Uterus (tissue), 3 donors: ENCODE measurements at regions not wholly inside any gene's neighbourhood (a gene's known extent, or its start where the extent isn't known, plus 50 kb on each side); places are given as distances from the start of the nearest gene placed in this dataset.

Experiments
- DNase-seq, 2 donors: peaks; one replicate each; pipeline ENCODE4 v3.0.0-alpha.2; 2019 to 2020
- H3K27ac ChIP-seq, 2 donors: fragments of 200-600 bp; sonication (generic); 1 replicate in 1 of 2; 2 replicates in 1 of 2; pipeline ENCODE4 v1.5.1; 2016 to 2018
- H3K27me3 ChIP-seq, 2 donors: fragments of 200-600 bp; sonication (generic); one replicate each; pipeline ENCODE4 v1.5.1; 2018 to 2019; ENCODE audit warnings: control low read depth in 1 of 2
- H3K36me3 ChIP-seq, 2 donors: fragments of 200-600 bp; sonication (generic); one replicate each; pipeline ENCODE4 v1.5.1; 2019; ENCODE audit warnings: control low read depth in 1 of 2
- H3K4me1 ChIP-seq, 2 donors: fragments of 200-600 bp; sonication (generic); one replicate each; pipeline ENCODE4 v1.5.1; 2018 to 2019; ENCODE audit warnings: control low read depth in 1 of 2
- H3K4me3 ChIP-seq, 2 donors: fragments of 200-600 bp; sonication (generic); 1 replicate in 1 of 2; 2 replicates in 1 of 2; pipeline ENCODE4 v1.5.1; 2018 to 2019; ENCODE audit warnings: mild to moderate bottlenecking in 1 of 2
- H3K9me3 ChIP-seq, 2 donors: fragments of 200-600 bp; sonication (generic); one replicate each; pipeline ENCODE4 v1.5.1; 2019; ENCODE audit warnings: control low read depth in 1 of 2
- POLR2A ChIP-seq, 2 donors: fragments of 450-650 bp; IDR thresholded peaks; one replicate each; pipeline ENCODE4 v1.6.1; 2016; ENCODE audit warnings: antibody characterized with exemption in 2 of 2, mild to moderate bottlenecking in 1 of 2, moderate library complexity in 1 of 2
- intact Hi-C: fragments of 100-400 bp; cut with DNase I; formaldehyde crosslinking; loops from one replicate; pipeline ENCODE4 v1.15.1; 2023; ENCODE audit warnings: low total_unique reads
- TF ChIP-seq, protein P1 (sequence below), 4 experiments: fragments of 200-600 bp in 2 of 4; fragments of 450-650 bp in 2 of 4; sonication (generic) in 2 of 4; IDR thresholded peaks; one replicate each; pipeline ENCODE4 v1.5.1; 2016 to 2019; ENCODE audit warnings: antibody characterized with exemption in 4 of 4, mild to moderate bottlenecking in 2 of 4, moderate library complexity in 1 of 4
- donor health status: DM: yes; HTN: yes; CAD: no.

DNA sequence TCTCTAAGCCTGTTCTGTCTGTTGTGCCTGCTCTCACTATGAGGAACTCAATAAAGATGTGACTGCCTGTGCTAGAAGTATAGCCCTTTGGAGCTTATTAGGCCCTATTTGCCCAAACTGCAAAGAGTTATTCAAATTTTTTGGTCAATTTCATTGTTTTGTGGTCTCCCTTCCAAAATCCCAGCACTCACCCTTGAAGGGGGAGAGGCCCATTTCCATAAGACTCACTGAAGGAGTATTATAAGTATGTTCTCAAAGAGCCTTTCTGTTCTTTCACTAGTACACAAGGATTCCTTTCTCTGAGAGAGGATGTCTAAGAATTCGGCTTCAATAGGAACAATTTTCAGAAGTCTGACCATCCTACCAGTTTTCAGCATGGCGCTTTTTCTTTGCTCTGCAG, 641.9 kb upstream of the REG3G start:
- Histone ChIP-seq H3K27me3 (no peaks in the 10 kb centered on the region), H3K27ac (no peak overlapping the region), H3K9me3 (no peaks in the 10 kb centered on the region), H3K4me1 (no peaks in the 10 kb centered on the region), H3K36me3 (no peaks in the 10 kb centered on the region), H3K4me3 (no peak overlapping the region)
- no peak for DNase-seq
- no peak for TF ChIP-seq POLR2A (IDR thresholded peaks at IDR 0.05)
- TF ChIP-seq, protein P1, sequence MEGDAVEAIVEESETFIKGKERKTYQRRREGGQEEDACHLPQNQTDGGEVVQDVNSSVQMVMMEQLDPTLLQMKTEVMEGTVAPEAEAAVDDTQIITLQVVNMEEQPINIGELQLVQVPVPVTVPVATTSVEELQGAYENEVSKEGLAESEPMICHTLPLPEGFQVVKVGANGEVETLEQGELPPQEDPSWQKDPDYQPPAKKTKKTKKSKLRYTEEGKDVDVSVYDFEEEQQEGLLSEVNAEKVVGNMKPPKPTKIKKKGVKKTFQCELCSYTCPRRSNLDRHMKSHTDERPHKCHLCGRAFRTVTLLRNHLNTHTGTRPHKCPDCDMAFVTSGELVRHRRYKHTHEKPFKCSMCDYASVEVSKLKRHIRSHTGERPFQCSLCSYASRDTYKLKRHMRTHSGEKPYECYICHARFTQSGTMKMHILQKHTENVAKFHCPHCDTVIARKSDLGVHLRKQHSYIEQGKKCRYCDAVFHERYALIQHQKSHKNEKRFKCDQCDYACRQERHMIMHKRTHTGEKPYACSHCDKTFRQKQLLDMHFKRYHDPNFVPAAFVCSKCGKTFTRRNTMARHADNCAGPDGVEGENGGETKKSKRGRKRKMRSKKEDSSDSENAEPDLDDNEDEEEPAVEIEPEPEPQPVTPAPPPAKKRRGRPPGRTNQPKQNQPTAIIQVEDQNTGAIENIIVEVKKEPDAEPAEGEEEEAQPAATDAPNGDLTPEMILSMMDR (IDR thresholded peaks at IDR 0.05), result no peak
- intact Hi-C loops, result no loop called here

- TF ChIP-seq, protein P1 (IDR thresholded peaks at IDR 0.05), result no peak
- no peak for TF ChIP-seq POLR2A (IDR thresholded peaks at IDR 0.05)
- H3K27me3 ChIP-seq, result no peaks in the 10 kb centered on the region
- H3K36me3 ChIP-seq, result no peaks in the 10 kb centered on the region
- no peaks in the 10 kb centered on the region for H3K4me1 ChIP-seq
- DNase-seq, result no peak
- H3K27ac ChIP-seq, result no peak overlapping the region
- intact Hi-C loops, result no loop called here
- H3K9me3 ChIP-seq, result no peaks in the 10 kb centered on the region
- no peak overlapping the region for H3K4me3 ChIP-seq
These were observed 628.3 kb upstream of the REG3G start for GRCh38 chr2:78397198-78397597.

GRCh38 chr2:78407960-78408794, 617.3 kb upstream of the REG3G start:
- Histone ChIP-seq H3K4me1 (no peaks in the 10 kb centered on the region), H3K27me3 (no peaks in the 10 kb centered on the region), H3K4me3 (no peak overlapping the region), H3K36me3 (no peaks in the 10 kb centered on the region), H3K9me3 (no peaks in the 10 kb centered on the region), H3K27ac (no peak overlapping the region)
- no peak for DNase-seq
- TF ChIP-seq POLR2A (IDR thresholded peaks at IDR 0.05), result no peak
- TF ChIP-seq, protein P1 (IDR thresholded peaks at IDR 0.05), result no peak
- intact Hi-C loops, result no loop called here

DNA sequence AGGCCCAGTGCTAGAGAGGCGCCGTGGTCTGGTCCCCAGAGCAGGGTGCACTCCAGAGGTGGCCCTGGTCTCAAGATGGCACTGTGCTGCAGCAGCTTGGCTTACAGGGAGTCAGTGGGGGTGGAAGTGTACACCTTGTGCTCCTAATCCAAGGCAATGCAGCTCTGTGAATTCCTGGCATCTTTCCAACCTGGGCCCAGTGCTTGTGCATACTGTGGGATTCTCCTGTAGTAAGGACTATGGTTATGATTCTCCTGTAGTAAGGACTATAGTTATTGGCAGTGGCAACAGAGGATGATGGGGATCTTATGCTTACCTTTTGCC, 616.7 kb upstream of the REG3G start:
- no peaks in the 10 kb centered on the region for H3K36me3 ChIP-seq
- TF ChIP-seq POLR2A (IDR thresholded peaks at IDR 0.05), result no peak
- TF ChIP-seq, protein P1 (IDR thresholded peaks at IDR 0.05), result no peak
- H3K4me1 ChIP-seq, result no peaks in the 10 kb centered on the region
- no peak for DNase-seq
- no peaks in the 10 kb centered on the region for H3K9me3 ChIP-seq
- intact Hi-C loops, result no loop called here
- no peak overlapping the region for H3K4me3 ChIP-seq
- H3K27ac ChIP-seq, result no peak overlapping the region
- no peaks in the 10 kb centered on the region for H3K27me3 ChIP-seq

DNA sequence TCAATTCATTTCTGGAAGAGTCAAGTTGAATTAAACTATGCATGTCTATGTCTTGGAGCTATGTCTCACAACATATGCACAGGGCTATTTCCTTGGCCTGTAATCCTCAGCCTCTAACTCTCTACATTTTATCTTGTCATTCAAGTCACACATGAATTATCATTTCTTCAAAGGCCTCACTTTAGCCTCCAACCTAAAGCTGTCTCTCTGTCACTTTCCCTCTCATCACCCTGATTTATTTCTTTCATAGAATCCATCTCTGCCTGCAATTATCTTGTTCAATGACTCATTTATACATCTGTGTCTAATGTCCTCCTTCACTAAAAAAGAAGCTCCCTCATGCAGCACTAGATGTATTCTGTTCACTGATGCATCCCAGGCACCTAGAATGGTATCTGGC, 614.2 kb upstream of the REG3G start:
- Histone ChIP-seq H3K27me3 (no peaks in the 10 kb centered on the region), H3K4me3 (no peak overlapping the region), H3K27ac (no peak overlapping the region), H3K36me3 (no peaks in the 10 kb centered on the region), H3K9me3 (no peaks in the 10 kb centered on the region), H3K4me1 (no peaks in the 10 kb centered on the region)
- no peak for TF ChIP-seq POLR2A (IDR thresholded peaks at IDR 0.05)
- TF ChIP-seq, protein P1 (IDR thresholded peaks at IDR 0.05), result no peak
- no peak for DNase-seq
- intact Hi-C loops, result no loop called here
